Stomach smooth muscle (tissue), 2 donors: ENCODE measurements at regions not wholly inside any gene's neighbourhood (a gene's known extent, or its start where the extent isn't known, plus 50 kb on each side); places are given as distances from the start of the nearest gene placed in this dataset.
"Not testable (repeated sequence)": the region's sequence is repeated elsewhere in the genome, so short reads cannot be mapped to it uniquely, and the experiment has no call there.

Experiments
- H3K27ac ChIP-seq: one replicate; pipeline ENCODE4 v1.7.0; 2013; ENCODE audit warnings: mild to moderate bottlenecking, low read length, inconsistent platforms
- H3K27me3 ChIP-seq, 2 donors: one replicate each; pipeline ENCODE4 v1.7.0; 2013; ENCODE audit warnings: low read length in 2 of 2; ENCODE audit not compliant: insufficient read depth in 2 of 2, control insufficient read depth in 1 of 2
- H3K36me3 ChIP-seq, 2 donors: one replicate each; pipeline ENCODE4 v1.7.0; 2013; ENCODE audit warnings: low read length in 2 of 2; ENCODE audit not compliant: control insufficient read depth in 2 of 2, insufficient read depth in 2 of 2
- H3K4me1 ChIP-seq: one replicate; pipeline ENCODE4 v1.7.0; 2013; ENCODE audit warnings: low read length; ENCODE audit not compliant: control insufficient read depth, insufficient read depth
- H3K4me3 ChIP-seq, 2 donors: one replicate each; pipeline ENCODE4 v1.7.0; 2013; ENCODE audit warnings: low read length in 2 of 2
- H3K9ac ChIP-seq, 2 donors: one replicate each; pipeline ENCODE4 v1.7.0; 2013; ENCODE audit warnings: low read length in 2 of 2, mild to moderate bottlenecking in 1 of 2
- H3K9me3 ChIP-seq, 2 donors: one replicate each; pipeline ENCODE4 v1.7.0; 2013; ENCODE audit warnings: low read length in 2 of 2; ENCODE audit not compliant: control insufficient read depth in 2 of 2
- donor health status: healthy.
- donor health status: Pancreatic carcinoma.

DNA sequence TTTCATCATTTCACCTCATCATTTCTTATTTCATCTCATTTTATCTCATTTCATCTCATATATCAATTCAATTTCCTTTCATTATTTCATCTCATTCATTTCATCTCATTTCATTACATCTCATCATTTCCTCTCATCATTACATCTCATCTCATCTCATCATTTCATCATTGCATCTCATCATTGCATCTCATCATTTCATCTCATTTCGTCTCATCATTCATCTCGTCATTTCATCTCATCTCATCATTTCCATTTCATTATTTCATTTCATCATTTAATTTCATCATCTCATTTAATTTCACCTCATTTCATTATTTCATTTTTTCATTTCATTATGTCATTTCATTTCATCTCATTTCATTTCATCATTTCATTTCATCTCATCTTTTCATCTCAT lies 168.5 kb upstream of the FAM72C start:
- not testable (repeated sequence) for H3K36me3 ChIP-seq, H3K4me1 ChIP-seq, H3K9me3 ChIP-seq, H3K27ac ChIP-seq, H3K9ac ChIP-seq, H3K27me3 ChIP-seq, H3K4me3 ChIP-seq

DNA sequence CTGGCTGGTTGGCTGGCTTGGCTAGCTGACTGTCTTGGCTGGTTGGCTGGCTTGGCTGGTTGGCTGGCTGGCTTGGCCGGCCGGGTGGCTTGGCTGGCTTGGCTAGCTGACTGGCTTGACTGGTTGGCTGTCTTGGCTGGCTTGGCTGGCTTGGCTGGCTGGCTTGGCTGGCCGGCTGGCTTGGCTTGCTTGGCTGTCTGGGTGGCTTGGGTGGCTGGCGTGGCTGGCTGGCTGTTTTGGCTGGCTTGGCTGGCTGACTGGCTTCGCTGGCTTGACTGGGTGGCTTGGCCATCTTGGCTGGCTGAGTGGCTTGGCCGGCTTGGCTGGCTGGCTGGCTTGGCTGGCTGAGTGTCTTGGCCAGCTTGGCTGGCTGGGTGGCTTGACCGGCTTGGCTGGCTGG lies 133.2 kb upstream of the FAM72C start:
- not testable (repeated sequence) for H3K4me1 ChIP-seq, H3K36me3 ChIP-seq

DNA sequence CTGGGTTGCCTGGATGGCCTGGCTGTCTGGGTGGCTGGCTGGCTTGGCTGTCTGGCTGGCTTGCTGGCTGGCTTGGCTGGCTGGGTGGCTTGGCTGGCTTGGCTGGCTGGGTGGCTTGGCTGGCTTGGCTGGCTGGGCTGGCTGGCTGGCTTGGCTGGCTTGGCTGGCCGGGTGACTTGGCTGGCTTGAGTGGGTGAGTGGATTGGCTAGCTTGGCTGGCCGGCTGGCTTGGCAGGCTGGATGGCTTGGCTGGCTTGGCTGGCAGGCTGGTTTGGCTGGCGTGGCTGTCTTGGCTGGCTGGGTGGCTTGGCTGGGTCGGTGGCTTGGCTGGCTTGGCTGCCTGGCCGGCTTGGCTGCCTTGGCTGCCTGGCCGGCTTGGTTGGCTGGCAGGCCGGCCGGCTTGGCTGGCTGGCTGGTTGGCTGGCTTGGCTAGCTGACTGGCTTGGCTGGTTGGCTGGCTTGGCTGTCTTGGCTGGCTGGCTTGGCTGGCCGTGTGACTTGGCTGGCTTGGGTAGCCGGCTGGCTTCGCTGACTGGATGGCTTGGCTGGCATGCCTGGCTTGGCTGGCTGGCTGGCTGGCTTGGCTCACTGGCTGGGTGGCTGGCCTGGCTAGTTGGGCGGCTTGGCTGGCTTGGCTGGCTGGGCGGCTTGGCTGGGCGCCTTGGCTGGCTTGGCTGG lies 132.4 kb upstream of the FAM72C start:
- not testable (repeated sequence) for H3K4me3 ChIP-seq, H3K27ac ChIP-seq, H3K9ac ChIP-seq, H3K27me3 ChIP-seq, H3K4me1 ChIP-seq, H3K9me3 ChIP-seq, H3K36me3 ChIP-seq

More for the DNA sequence above, 133.2 kb upstream of the FAM72C start:
- not testable (repeated sequence) for H3K9me3 ChIP-seq, H3K27me3 ChIP-seq, H3K4me3 ChIP-seq, H3K9ac ChIP-seq, H3K27ac ChIP-seq

DNA sequence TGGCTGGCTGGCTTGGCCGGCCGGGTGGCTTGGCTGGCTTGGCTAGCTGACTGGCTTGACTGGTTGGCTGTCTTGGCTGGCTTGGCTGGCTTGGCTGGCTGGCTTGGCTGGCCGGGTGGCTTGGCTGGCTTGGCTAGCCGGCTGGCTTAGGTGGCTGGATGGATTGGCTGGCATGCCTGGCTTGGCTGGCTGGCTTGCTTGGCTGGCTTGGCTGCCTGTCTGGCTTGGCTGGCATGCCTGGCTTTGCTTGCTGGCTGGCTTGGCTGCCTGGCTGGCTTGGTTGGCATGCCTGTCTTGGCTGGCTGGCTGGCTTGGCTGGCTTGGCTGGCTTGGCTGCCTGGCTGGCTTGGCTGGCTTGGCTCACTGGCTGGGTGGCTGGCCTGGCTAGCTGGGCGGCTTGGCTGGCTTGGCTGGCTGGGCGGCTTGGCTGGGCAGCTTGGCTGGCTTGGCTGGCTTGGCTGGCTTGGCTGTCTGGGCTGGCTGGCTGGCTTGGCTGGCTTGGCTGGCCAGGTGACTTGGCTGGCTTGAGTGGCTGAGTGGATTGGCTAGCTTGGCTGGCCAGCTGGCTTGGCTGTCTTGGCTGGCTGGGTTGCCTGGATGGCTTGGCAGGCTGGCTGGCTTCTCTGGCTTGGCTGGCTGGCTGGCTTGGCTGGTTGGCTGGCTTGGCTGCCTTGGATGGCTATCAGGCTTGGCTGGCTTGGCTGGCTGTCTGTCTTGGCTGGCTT lies 131.5 kb upstream of the FAM72C start:
- not testable (repeated sequence) for H3K4me1 ChIP-seq

DNA sequence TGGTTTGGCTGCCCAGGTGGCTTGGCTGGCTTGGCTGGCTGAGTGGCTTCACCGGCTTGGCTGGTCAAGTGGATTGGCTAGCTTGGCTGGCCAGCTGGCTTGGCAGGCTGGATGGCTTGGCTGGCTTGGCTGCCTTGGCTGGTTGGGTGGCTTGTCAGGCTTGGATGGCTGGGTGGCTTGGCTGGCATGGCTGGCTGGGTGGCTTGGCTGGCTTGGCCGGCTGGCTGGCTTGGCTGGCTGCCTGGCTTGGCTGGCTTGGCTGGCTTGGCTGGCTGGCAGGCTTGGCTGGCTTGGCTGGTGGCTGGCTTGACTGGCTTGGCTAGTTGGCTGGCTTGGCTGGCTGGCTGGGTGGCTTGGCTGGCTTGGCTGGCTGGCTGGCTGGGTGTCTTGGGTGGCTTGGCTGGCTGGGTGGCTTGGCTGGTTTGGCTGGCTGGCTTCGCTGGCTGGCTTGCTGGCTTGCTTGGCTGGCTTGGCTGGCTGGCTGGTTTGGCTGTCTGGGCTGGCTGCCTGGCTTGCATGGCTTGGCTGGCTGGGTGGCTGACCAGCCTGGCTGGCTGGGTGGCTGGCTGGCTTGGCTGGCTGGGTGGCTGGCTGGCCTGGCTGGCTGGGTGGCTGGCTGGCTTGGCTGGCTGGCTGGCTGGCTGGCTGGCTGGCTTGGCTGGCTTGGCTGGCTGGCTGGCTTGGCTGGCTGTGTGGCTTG lies 130.4 kb upstream of the FAM72C start:
- not testable (repeated sequence) for H3K9me3 ChIP-seq, H3K27ac ChIP-seq, H3K27me3 ChIP-seq, H3K4me1 ChIP-seq, H3K36me3 ChIP-seq, H3K9ac ChIP-seq, H3K4me3 ChIP-seq

More for the DNA sequence above, 131.5 kb upstream of the FAM72C start:
- not testable (repeated sequence) for H3K9me3 ChIP-seq, H3K27ac ChIP-seq, H3K27me3 ChIP-seq, H3K9ac ChIP-seq, H3K4me3 ChIP-seq, H3K36me3 ChIP-seq

DNA sequence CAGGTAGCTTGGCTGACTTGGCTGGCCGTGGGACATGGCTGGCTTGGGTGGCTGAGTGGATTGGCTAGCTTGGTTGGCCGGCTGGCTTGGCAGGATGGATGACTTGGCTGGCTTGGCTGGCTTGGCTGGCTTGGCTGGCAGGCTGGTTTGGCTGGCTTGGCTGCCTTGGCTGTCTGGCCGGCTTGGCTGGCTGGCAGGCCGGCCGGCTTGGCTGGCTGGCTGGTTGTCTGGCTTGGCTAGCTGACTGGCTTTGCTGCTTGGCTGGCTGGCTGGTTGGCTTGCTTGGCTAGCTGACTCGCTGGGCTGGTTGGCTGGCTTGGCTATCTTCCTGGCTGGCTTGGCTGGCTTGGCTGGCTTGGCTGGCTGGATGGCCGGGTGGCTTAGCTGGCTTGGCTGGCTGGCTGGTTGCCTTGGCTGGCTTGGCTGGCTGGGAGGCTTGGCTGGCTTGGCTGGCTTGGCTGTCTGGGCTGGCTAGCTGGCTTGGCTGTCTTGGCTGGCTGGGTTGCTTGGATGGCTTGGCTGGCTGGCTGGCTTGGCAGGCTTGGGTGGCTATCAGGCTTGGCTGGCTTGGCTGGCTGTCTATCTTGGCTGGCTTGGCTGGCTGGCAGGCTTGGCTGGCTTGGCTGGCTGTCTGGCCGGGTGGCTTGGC lies 129.7 kb upstream of the FAM72C start:
- no peak overlapping the region for H3K27ac ChIP-seq
- H3K4me1 ChIP-seq: no peaks in the 10 kb centered on the region
- no peak overlapping the region for H3K4me3 ChIP-seq
- no peaks in the 10 kb centered on the region for H3K9me3 ChIP-seq
- no peaks in the 10 kb centered on the region for H3K36me3 ChIP-seq
- H3K27me3 ChIP-seq: no peaks in the 10 kb centered on the region
- no peak overlapping the region for H3K9ac ChIP-seq

DNA sequence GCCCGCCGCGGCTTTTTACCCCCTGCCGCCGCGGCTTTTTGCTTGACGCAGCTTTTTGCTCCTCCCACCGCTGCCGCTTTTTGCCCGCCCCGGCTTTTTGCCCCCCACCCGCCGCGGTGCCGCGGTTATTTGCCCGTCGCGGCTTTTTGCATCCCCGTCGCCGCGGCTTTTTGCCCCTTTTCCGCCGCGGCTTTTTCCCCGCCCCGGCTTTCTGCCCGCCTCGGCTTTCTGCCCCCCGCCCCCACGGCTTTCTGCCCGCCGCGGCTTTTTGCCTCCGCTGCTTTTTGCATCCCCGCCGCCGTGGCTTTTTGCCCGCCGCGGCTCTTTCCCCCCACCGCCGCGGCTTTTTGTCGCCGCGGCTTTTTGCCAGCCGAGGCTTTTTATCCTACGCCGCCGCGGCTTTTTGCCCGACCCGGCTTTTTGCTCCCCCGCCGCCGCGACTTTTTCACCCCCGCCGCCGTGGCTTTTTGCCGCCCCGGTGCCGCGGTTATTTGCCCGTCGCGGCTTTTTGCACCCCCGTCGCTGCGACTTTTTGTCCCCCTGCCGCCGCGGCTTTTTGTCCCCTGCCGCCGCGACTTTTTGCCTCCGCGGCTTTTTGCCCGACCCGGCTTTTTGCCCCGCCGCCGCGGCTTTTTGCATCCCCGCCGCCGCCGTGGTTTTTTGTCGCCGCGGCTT lies 105.5 kb upstream of the FAM72C start:
- H3K9ac ChIP-seq, H3K9me3 ChIP-seq, H3K4me1 ChIP-seq, H3K27me3 ChIP-seq, H3K36me3 ChIP-seq, H3K27ac ChIP-seq: not testable (repeated sequence)
- peak overlapping the region in 1 of 2 donors; percentile 22 for H3K4me3 ChIP-seq

DNA sequence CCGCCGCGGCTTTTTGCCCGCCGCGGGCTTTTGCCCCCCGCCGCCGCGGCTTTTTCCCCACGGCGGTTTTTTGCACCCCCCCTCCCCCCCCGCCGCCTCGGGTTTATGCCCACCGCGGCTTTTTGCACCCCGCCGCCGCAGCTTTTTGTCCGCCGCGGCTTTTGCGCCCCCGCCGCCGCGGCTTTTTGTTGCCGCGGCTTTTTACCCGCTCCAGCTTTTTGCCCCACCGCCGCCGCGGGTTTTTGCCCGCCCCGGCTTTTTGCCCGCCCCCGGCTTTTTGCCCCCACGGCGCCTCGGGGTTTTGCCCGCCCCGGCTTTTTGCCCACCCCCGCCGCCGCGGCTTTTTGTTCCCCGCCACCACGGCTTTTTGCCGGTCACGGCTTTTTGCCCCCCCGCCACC lies 104.9 kb upstream of the FAM72C start:
- not testable (repeated sequence) for H3K9me3 ChIP-seq, H3K4me3 ChIP-seq, H3K9ac ChIP-seq, H3K4me1 ChIP-seq, H3K27me3 ChIP-seq, H3K36me3 ChIP-seq, H3K27ac ChIP-seq

DNA sequence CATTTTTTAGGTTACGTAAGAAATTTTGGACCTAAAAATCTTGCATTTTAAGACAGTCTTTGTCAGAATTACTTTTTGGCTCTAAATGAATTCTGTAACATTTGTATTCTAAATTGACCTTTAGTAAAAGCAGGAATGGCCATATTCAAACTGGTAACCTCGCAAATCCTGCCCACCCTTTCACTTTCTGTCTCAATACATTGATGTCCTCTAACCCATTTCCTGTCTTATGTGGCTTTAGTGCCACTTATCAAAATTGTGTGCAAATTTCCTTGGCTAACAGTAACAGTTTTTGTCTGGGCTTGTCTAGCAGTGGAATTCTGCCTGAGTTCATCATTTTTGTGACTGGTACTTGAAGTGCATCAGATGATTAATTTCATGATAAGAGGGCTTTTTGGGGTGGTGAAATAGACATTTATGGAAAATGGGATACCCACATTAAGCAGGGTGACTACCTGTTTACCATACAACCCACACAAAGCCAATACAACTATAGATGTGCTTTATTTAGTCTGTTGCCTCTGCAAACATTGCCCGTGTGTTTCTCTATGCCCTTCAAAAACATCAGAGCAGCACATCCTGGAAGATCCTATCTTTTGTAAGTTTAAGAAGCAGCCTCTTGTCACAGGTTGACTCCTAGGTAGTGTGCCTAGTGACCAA lies 98.7 kb upstream of the FAM72C start:
- H3K4me1 ChIP-seq, H3K27ac ChIP-seq, H3K9ac ChIP-seq, H3K27me3 ChIP-seq, H3K9me3 ChIP-seq, H3K4me3 ChIP-seq, H3K36me3 ChIP-seq: not testable (repeated sequence)

DNA sequence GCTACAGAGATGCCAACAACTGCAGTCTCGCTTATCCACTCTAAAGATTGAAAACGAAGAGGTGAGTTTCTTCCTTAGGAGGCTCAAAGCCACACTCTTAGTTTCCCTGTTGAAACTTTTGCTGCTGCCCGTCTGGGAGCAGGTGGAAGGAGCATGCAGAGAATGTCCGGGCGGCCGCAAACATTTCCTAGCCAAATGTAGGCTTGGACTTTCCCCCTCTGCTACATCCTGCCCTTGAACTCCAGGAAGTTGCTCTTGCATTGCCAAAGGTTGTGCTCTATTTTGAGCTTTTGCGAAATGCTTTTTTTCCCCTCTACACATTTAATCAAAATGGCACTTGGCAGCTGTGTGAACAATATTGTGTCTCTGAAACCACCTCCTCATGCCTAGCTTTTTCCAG lies 95.3 kb upstream of the FAM72C start:
- H3K9ac ChIP-seq, H3K27ac ChIP-seq, H3K4me1 ChIP-seq, H3K36me3 ChIP-seq, H3K4me3 ChIP-seq, H3K9me3 ChIP-seq, H3K27me3 ChIP-seq: not testable (repeated sequence)
